Neural crest cell (in vitro differentiated cells): ENCODE measurements at regions not wholly inside any gene's neighbourhood (a gene's known extent, or its start where the extent isn't known, plus 50 kb on each side); places are given as distances from the start of the nearest gene placed in this dataset.
A peak's percentile ranks its signal among the peaks of the same experiment; 100 is the strongest.
"Not testable (repeated sequence)": the region's sequence is repeated elsewhere in the genome, so short reads cannot be mapped to it uniquely, and the experiment has no call there.

Source experiments
- DNase-seq: peaks from one replicate; pipeline ENCODE4 v3.0.0; 2021; ENCODE audit warnings: low read depth, mixed read lengths, low spot score
- H3K27ac Mint-ChIP-seq: one replicate; pipeline ENCODE4 v1.8.0; 2021; ENCODE audit warnings: mild to moderate bottlenecking, mixed read lengths; ENCODE audit not compliant: unreplicated experiment
- H3K27me3 Mint-ChIP-seq: 2 replicates; pipeline ENCODE4 v1.8.0; 2021; ENCODE audit warnings: low read depth, mild to moderate bottlenecking, mixed read lengths
- H3K36me3 Mint-ChIP-seq: 2 replicates; pipeline ENCODE4 v1.8.0; 2021; ENCODE audit warnings: low read depth, mild to moderate bottlenecking, mixed read lengths
- H3K4me1 Mint-ChIP-seq: 2 replicates; pipeline ENCODE4 v1.8.0; 2021; ENCODE audit warnings: mixed read lengths
- H3K4me3 Mint-ChIP-seq: one replicate; pipeline ENCODE4 v1.8.0; 2021; ENCODE audit warnings: mild to moderate bottlenecking, mixed read lengths
- H3K9me3 Mint-ChIP-seq: 2 replicates; pipeline ENCODE4 v1.8.0; 2021; ENCODE audit warnings: mixed read lengths
- CTCF ChIP-seq: fragments of 200-600 bp; sonication (generic); conservative IDR thresholded peaks from 2 replicates; pipeline ENCODE4 v1.5.0; 2021; ENCODE audit warnings: antibody characterized with exemption, mild to moderate bottlenecking

- Mint-ChIP-seq H3K27me3 (no peaks in the 10 kb centered on the region), H3K4me1 (peaks cover 4% of the 10 kb centered on the region), H3K9me3 (peaks cover 6% of the 10 kb centered on the region), H3K36me3 (peaks cover 7% of the 10 kb centered on the region), H3K4me3 (no peak overlapping the region), H3K27ac (no peak overlapping the region)
- no peak for DNase-seq
- no peak for TF ChIP-seq CTCF
Measured at GRCh38 chr13:50509771-50510441, 333.6 kb downstream of the DLEU7 start.

- H3K4me3 Mint-ChIP-seq, H3K27me3 Mint-ChIP-seq, H3K27ac Mint-ChIP-seq, H3K36me3 Mint-ChIP-seq, DNase-seq, H3K9me3 Mint-ChIP-seq: not testable (repeated sequence)
- peaks cover 12% of the 10 kb centered on the region for H3K4me1 Mint-ChIP-seq
Measured at GRCh38 chr13:50510885-50511545, 332.5 kb downstream of the DLEU7 start.

- TF ChIP-seq CTCF = no peak
- Mint-ChIP-seq H3K4me3 (no peak overlapping the region), H3K36me3 (peaks cover 7% of the 10 kb centered on the region), H3K27me3 (no peaks in the 10 kb centered on the region), H3K27ac (no peak overlapping the region), H3K9me3 (peaks cover 3% of the 10 kb centered on the region), H3K4me1 (peaks cover 12% of the 10 kb centered on the region)
- no peak for DNase-seq
Measured at GRCh38 chr13:50511877-50512341, 331.6 kb downstream of the DLEU7 start.

GRCh38 chr13:50512474-50513299, 330.8 kb downstream of the DLEU7 start:
- no peak for TF ChIP-seq CTCF
- Mint-ChIP-seq H3K27ac (no peak overlapping the region), H3K36me3 (peaks cover 5% of the 10 kb centered on the region), H3K4me3 (no peak overlapping the region), H3K4me1 (peaks cover 12% of the 10 kb centered on the region), H3K27me3 (no peaks in the 10 kb centered on the region), H3K9me3 (peaks cover 2% of the 10 kb centered on the region)
- DNase-seq = peak; percentile 24

GRCh38 chr13:50513300-50513877, 330.1 kb downstream of the DLEU7 start:
- DNase-seq = no peak
- H3K4me1 Mint-ChIP-seq = peaks cover 12% of the 10 kb centered on the region
- no peak overlapping the region for H3K27ac Mint-ChIP-seq
- no peak for TF ChIP-seq CTCF
- H3K27me3 Mint-ChIP-seq = no peaks in the 10 kb centered on the region
- no peaks in the 10 kb centered on the region for H3K36me3 Mint-ChIP-seq
- H3K9me3 Mint-ChIP-seq = no peaks in the 10 kb centered on the region
- no peak overlapping the region for H3K4me3 Mint-ChIP-seq
